NCI-H1092 (cell line): ENCODE measurements at regions not wholly inside any gene's neighbourhood (a gene's known extent, or its start where the extent isn't known, plus 50 kb on each side); places are given as distances from the start of the nearest gene placed in this dataset.
"Not testable (repeated sequence)": the region's sequence is repeated elsewhere in the genome, so short reads cannot be mapped to it uniquely, and the experiment has no call there.

ENCODE experiments used
- DNase-seq: peaks from one replicate; lab custom pipeline; 2025; lab: John Stamatoyannopoulos, UW

DNA sequence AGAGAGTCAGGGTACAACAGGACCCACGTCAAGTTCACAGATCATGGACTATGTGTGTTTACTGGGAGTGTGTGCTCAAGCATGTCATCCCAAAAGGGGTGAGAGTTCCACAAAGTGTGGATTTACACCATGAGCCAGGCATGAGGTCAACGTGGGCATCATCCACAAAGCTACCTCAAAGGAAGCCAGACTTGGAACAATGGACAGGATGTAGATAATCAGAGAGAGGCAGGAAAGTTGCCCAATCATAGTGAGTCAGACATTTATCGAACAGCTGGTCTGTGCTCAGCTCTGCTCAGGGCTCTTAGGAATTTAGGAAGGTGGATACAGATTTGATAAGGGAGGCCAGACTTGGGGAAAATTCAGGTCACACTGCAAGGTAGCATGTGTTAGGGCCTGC lies 317.2 kb upstream of the CDYL start:
- no peak for DNase-seq

GRCh38 chr6:4451718-4452117 lies 316.3 kb upstream of the ECI2 start:
- DNase-seq, result no peak

DNA sequence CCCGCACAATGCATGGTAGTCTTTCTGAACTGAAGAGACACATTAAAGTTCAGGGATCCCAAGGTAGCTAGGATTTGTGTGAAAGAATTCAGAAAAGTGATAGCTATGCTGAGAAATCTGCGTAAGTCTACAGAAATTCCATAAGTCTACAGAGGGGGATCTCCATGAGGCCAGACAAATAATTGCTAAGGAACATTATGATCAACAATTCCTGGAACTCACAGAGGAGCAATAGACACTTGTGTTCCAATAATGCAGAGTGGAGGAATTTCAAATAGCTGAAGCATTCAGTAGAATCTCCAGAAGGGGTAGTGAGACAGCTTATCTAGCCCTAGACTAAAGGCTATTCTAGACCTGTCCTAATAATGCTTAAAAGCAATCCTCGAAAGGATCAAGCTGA lies 315.7 kb upstream of the ECI2 start:
- DNase-seq, result no peak

DNA sequence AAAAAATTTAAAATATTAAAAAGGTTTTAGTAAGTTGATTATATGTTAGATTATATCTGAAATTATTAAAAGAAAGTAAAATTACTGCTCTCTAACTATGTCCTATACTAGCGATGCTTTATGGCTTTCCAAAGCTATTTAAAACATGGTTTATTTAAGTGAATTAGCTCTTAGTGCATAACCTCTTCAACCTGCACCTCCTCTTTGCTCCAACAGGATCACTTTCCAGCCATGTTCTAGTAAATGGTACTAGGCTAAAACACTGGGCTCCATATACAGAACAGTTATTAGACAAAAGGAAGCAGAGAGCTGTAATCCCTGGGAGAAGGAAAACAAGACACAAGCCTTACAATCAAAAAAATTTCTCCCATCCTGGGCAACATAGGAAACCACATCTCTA lies 314.9 kb upstream of the ECI2 start:
- no peak for DNase-seq

GRCh38 chr6:4449409-4449808 lies 314.0 kb upstream of the ECI2 start:
- DNase-seq, result no peak

DNA sequence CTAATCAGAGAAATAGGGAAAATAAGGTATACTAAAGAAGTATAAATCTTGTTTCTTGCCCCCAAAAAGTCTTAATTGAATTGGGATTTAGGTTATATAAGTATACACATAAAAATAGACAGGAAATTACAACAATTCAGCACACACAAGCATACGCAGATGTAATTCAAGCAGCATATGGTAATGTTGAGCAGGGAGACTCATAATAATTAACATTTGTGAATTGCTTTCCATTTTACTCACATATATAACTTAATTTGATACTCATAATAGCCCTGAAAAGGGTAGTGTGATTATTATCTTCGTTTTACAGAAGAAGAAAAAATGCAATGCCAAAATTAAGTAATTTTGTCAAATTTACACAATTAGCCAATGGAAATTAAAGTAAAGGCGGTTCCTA lies 313.5 kb upstream of the ECI2 start:
- no peak for DNase-seq

GRCh38 chr6:4447639-4448330 lies 312.4 kb upstream of the ECI2 start:
- DNase-seq, result no peak

DNA sequence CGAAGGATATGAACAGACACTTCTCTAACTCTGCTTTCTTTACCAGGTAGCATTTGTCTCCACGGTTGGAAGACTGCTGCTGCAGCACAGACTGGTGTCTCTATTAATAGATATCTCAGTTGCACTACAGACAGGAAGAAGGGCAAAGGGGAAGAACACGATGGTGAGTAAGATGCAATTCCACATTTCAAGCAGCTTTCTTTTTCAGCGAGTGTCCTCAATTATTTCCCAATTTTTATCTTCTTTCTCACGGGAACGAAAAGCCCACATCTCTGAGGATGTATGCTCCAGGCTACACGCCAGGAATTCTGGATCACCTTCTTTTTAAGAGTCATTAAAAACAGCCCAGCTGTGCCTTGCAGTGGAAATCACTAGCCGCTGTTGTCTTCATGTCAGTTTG lies 311.6 kb upstream of the ECI2 start:
- DNase-seq, result no peak

DNA sequence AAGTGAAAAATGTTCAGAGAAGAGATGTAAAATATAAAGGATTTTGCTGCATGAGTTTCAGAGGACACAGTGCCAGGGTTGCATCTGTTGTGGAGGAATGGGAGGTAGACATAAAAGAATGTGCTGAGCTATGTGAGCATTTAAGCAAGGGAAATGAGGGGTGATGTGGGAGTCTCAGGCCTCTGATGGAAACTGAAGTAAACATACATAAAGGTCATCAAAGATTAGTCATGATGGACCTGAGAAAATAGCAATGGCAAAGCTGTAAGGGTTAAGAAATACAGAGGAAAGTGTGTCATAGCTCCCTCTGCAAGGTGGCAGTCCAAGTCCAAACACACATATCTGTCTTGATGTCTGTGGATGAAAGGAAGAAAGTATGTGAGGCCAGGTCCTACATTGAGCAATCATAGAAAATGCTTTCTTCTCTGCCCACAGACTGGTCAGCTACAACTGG lies 306.6 kb upstream of the ECI2 start:
- DNase-seq, result no peak

- DNase-seq, result no peak
Observed at GRCh38 chr6:4439159-4439558, 303.8 kb upstream of the ECI2 start.

GRCh38 chr6:4437342-4437741 lies 302.0 kb upstream of the ECI2 start:
- DNase-seq, result no peak

- DNase-seq, result no peak
Observed at GRCh38 chr6:4435981-4436445, 300.6 kb upstream of the ECI2 start.

DNA sequence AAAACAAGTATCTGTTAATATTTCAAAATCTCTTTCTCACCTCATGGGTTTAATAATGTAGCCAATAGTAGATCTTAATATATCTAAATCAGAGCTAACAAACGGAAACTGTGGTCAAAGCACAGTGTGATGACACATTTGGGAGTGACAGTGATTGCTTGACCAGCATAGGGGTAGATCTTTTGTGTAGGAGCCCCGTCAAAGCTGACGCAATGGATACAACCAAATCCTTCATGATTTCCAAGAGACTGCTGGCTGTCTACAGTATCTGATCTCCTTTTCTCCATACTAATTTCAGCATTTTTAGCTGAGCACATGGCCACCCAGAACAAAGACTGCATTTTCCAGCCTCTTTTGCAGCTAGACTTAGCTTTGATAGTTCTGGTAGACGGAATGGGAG lies 299.3 kb upstream of the ECI2 start:
- no peak for DNase-seq

- no peak for DNase-seq
Observed at GRCh38 chr6:4433199-4433598, 297.8 kb upstream of the ECI2 start.

DNA sequence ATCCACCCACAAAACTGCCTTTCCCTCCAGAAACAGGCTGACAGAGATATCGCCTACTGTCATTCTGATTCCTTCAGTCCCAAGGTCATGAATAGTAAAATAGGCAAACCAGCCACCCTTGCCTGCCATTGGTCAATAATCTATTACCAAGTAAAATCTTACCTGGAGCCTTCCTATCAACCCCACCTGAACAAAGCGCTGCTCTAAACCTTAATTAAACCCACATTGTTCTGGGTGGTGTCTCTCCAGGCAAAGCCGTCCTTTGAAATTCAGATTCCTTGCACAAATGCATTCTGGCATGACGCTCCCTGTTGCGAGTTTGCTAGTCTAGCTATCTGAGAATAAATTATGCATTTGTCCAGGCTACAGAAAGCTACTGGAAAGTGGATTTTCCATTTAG lies 291.6 kb upstream of the ECI2 start:
- DNase-seq, result no peak

DNA sequence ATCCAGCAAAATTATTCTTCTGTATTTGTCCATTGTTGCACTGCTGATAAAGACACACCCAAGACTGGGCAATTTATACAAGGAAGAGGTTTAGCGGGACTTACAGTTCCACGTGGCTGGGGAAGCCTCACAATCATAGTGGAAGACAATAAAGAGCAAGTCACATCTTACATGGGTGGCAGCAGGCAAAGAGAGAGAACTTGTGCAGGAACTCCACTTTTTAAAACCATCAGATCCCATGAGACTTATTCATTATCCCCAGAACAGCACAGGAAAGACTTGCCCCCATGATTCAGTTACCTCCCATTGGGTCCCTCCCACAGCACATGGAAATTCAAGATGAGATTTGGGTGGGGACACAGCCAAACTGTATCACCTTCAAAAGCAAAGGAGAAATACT lies 286.5 kb upstream of the ECI2 start:
- no peak for DNase-seq

DNA sequence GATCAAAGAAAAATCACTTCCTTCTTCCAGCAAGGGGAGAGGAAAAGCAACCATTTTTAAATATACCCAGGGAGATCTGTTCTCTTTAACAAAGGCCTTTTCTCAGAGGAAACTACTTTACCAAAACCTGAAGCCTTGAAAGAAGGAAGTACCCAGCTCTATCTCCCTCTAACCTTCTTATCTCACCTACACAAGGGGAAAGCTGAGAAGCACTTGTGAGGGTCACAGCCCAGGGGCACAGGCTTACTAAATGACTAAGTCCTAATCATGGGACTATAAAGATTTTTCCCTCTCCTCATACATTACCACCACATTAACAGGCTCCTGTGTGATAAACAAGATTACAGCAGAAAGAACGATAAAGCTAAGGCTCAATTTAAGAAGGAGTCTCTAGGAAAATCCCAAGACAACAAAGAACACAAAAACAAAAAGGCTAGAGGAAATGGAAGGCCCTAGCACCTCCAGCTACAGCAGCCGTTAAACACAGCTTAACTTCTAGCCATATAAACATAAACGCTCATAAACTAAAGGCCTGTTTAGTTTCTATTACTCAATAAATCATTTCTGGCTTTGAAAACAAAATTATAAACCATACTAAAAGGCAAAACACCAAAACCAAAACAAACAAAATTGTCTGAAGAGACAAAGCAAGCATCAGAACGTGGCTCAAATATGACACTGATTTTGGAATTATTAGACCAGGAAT lies 284.9 kb upstream of the ECI2 start:
- no peak for DNase-seq

GRCh38 chr6:4415549-4415948 lies 280.2 kb upstream of the ECI2 start:
- no peak for DNase-seq

DNA sequence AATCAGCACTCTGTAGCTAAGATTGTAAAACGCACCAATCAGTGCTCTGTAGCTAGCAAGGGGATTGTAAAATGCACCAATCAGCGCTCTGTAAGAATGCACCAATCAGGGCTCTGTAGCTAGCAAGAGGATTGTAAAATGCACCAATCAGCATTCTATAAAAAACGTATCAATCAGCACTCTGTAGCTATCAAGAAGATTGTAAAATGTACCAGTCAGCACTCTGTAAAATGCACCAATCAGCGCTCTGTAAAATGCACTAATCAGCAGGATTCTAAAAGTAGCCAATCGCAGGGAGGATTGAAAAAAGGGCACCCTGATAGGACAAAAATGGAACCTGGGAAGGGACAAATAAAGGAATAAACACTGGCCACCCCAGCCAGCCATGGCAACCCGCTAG lies 278.7 kb upstream of the ECI2 start:
- not testable (repeated sequence) for DNase-seq

- no peak for DNase-seq
Observed at GRCh38 chr6:4413073-4413472, 277.7 kb upstream of the ECI2 start.

DNA sequence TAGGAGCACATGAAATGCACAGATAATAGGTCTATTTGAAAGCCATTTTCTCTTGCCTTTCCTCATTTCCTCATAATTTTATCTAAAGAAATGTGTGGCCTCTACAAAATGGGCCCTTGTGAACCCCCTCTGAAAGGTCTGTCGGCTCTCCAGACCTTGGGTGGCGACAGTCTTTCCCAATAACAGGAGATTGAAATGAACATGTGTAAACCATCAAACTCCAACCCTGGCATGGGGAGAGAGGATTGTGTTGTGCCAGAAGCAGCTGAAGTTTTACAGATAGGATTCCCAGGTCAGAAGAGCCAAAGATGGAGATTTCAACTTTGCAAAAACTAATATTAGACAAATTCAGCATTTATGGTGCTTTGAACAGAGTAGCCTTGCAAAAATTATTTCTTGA lies 277.1 kb upstream of the ECI2 start:
- no peak for DNase-seq

DNA sequence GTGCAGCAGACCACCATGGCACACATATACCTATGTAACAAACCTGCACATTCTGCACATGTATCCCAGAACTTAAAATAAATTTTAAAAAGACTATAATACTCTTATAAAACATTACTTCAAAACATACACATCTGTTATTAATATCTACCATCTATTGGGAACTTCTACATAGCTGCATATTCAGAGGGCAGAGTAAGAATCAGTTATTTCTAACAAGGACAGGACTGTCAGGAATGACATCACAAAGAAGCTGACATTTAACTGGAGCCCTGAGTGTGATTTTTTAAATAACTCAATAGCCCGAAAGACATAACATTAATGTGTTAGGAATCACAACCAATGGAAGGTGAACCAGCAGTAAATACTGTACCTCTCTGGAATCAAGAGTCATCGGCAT lies 276.7 kb upstream of the ECI2 start:
- no peak for DNase-seq

- DNase-seq, result not testable (repeated sequence)
Observed at GRCh38 chr6:4407710-4408109, 272.3 kb upstream of the ECI2 start.
